H9 (cell line): ENCODE measurements at regions not wholly inside any gene's neighbourhood (a gene's known extent, or its start where the extent isn't known, plus 50 kb on each side); places are given as distances from the start of the nearest gene placed in this dataset.

Experiments
- DNase-seq: peaks from one replicate; pipeline ENCODE4 v3.0.0-alpha.2; 2017
- H2AFZ ChIP-seq: one replicate; pipeline ENCODE4 v1.6.1; 2013; ENCODE audit warnings: mild to moderate bottlenecking, low read length, control low read depth, moderate library complexity
- H2AK5ac ChIP-seq: 2 replicates; pipeline ENCODE4 v1.6.1; 2013; ENCODE audit warnings: low read length, control low read depth, mixed read lengths; ENCODE audit not compliant: insufficient read length
- H2BK120ac ChIP-seq: one replicate; pipeline ENCODE4 v1.6.1; 2013; ENCODE audit warnings: low read depth, mild to moderate bottlenecking, low read length, control low read depth, inconsistent platforms; ENCODE audit not compliant: poor library complexity, severe bottlenecking
- H2BK12ac ChIP-seq: 2 replicates; pipeline ENCODE4 v1.6.1; 2013; ENCODE audit warnings: low read length, control low read depth, mixed read lengths, low read depth; ENCODE audit not compliant: insufficient read length
- H2BK15ac ChIP-seq: 2 replicates; pipeline ENCODE4 v1.6.1; 2013; ENCODE audit warnings: low read depth, low read length, control low read depth
- H2BK20ac ChIP-seq: one replicate; pipeline ENCODE4 v1.6.1; 2013; ENCODE audit warnings: low read depth, mild to moderate bottlenecking, low read length, control low read depth, inconsistent platforms; ENCODE audit not compliant: poor library complexity, severe bottlenecking
- H2BK5ac ChIP-seq: 2 replicates; pipeline ENCODE4 v1.6.1; 2013; ENCODE audit warnings: low read length, control low read depth, mixed read lengths; ENCODE audit not compliant: insufficient read length
- H3K14ac ChIP-seq: 2 replicates; pipeline ENCODE4 v1.6.1; 2013; ENCODE audit warnings: low read length, control low read depth; ENCODE audit not compliant: insufficient read depth
- H3K18ac ChIP-seq: 2 replicates; pipeline ENCODE4 v1.6.1; 2013; ENCODE audit warnings: low read depth, mild to moderate bottlenecking, mixed read lengths, low read length, control low read depth; ENCODE audit not compliant: insufficient read length
- H3K23ac ChIP-seq: 2 replicates; pipeline ENCODE4 v1.6.1; 2013; ENCODE audit warnings: low read length, control low read depth, mixed read lengths, low read depth; ENCODE audit not compliant: insufficient read length
- H3K23me2 ChIP-seq: 2 replicates; pipeline ENCODE4 v1.6.1; 2013; ENCODE audit warnings: low read depth, mild to moderate bottlenecking, mixed read lengths, low read length, control low read depth; ENCODE audit not compliant: insufficient read length, poor library complexity, severe bottlenecking
- H3K27ac ChIP-seq: 2 replicates; pipeline ENCODE4 v1.5.1; 2013; ENCODE audit warnings: low read length, control low read depth, mixed read lengths, low read depth; ENCODE audit not compliant: insufficient read length
- H3K27me3 ChIP-seq: 2 replicates; pipeline ENCODE4 v1.6.1; 2013; ENCODE audit warnings: low read length, control low read depth, inconsistent platforms; ENCODE audit not compliant: insufficient read depth
- H3K4ac ChIP-seq: 2 replicates; pipeline ENCODE4 v1.6.1; 2013; ENCODE audit warnings: low read depth, mild to moderate bottlenecking, control low read depth, inconsistent platforms, low read length, moderate library complexity
- H3K4me1 ChIP-seq: 2 replicates; pipeline ENCODE4 v1.6.1; 2013; ENCODE audit warnings: low read length, control low read depth, inconsistent platforms; ENCODE audit not compliant: insufficient read depth
- H3K4me2 ChIP-seq: 2 replicates; pipeline ENCODE4 v1.6.1; 2013; ENCODE audit warnings: low read length, control low read depth, mixed read lengths; ENCODE audit not compliant: insufficient read length, insufficient read depth
- H3K56ac ChIP-seq: 2 replicates; pipeline ENCODE4 v1.6.1; 2013; ENCODE audit warnings: low read depth, mild to moderate bottlenecking, mixed read lengths, low read length, control low read depth; ENCODE audit not compliant: insufficient read length
- H3K79me1 ChIP-seq: 2 replicates; pipeline ENCODE4 v1.6.1; 2013; ENCODE audit warnings: low read depth, mild to moderate bottlenecking, moderate library complexity, low read length, control low read depth, inconsistent platforms; ENCODE audit not compliant: insufficient read depth, poor library complexity, severe bottlenecking
- H3K79me2 ChIP-seq: 2 replicates; pipeline ENCODE4 v1.6.1; 2013; ENCODE audit warnings: low read length, control low read depth, inconsistent platforms; ENCODE audit not compliant: insufficient read depth
- H3K9ac ChIP-seq: 2 replicates; pipeline ENCODE4 v1.6.1; 2013; ENCODE audit warnings: low read length, control low read depth, mixed read lengths; ENCODE audit not compliant: insufficient read length; ENCODE audit errors: extremely low read depth
- H3K9me3 ChIP-seq: one replicate; pipeline ENCODE4 v1.6.1; 2013; ENCODE audit warnings: low read depth, low read length, inconsistent platforms; ENCODE audit not compliant: control insufficient read depth
- H3T11ph ChIP-seq: one replicate; pipeline ENCODE4 v1.6.1; 2013; ENCODE audit warnings: mild to moderate bottlenecking, low read length, control low read depth, inconsistent platforms
- H4K20me1 ChIP-seq: one replicate; pipeline ENCODE4 v1.6.1; 2013; ENCODE audit not compliant: control insufficient read depth, insufficient read length, insufficient read depth
- H4K5ac ChIP-seq: 2 replicates; pipeline ENCODE4 v1.6.1; 2013; ENCODE audit warnings: low read depth, mild to moderate bottlenecking, mixed read lengths, low read length, control low read depth; ENCODE audit not compliant: insufficient read length
- H4K8ac ChIP-seq: replicated peaks from 2 replicates; pipeline ENCODE4 v1.6.1; 2013; ENCODE audit warnings: low read length, control low read depth, mixed read lengths, low read depth; ENCODE audit not compliant: insufficient read length
- H4K91ac ChIP-seq: 2 replicates; pipeline ENCODE4 v1.6.1; 2013; ENCODE audit warnings: low read depth, mild to moderate bottlenecking, moderate library complexity, mixed read lengths, low read length, control low read depth; ENCODE audit not compliant: insufficient read length
- H3K27ac Mint-ChIP-seq, 3 experiments: 2 replicates in 2 of 3; 3 replicates in 1 of 3; pipeline ENCODE4 v1.8.0; 2020 to 2021; ENCODE audit warnings: mixed read lengths in 3 of 3, mild to moderate bottlenecking in 1 of 3, moderate library complexity in 1 of 3
- H3K27me3 Mint-ChIP-seq: 2 replicates; pipeline ENCODE4 v1.8.0; 2021; ENCODE audit warnings: low read depth, mild to moderate bottlenecking, moderate library complexity, mixed read lengths
- H3K36me3 Mint-ChIP-seq, 3 experiments: 2 replicates in 2 of 3; 3 replicates in 1 of 3; pipeline ENCODE4 v1.8.0; 2020 to 2021; ENCODE audit warnings: low read depth in 3 of 3, mixed read lengths in 3 of 3; ENCODE audit not compliant: insufficient read depth in 1 of 3
- H3K4me1 Mint-ChIP-seq, 2 experiments: 2 replicates each; pipeline ENCODE4 v1.8.0; 2020; ENCODE audit warnings: mixed read lengths in 2 of 2
- H3K4me3 Mint-ChIP-seq, 2 experiments: 2 replicates in 1 of 2; 3 replicates in 1 of 2; pipeline ENCODE4 v1.8.0; 2020 to 2021; ENCODE audit warnings: mild to moderate bottlenecking in 2 of 2, mixed read lengths in 2 of 2, moderate library complexity in 1 of 2
- H3K9me3 Mint-ChIP-seq, 2 experiments: 2 replicates in 1 of 2; 3 replicates in 1 of 2; pipeline ENCODE4 v1.8.0; 2020; ENCODE audit warnings: mild to moderate bottlenecking in 2 of 2, mixed read lengths in 2 of 2, moderate library complexity in 1 of 2
- CTCF ChIP-seq: fragments of 200-600 bp; sonication (generic); conservative IDR thresholded peaks from 3 replicates; pipeline ENCODE4 v1.8.0; 2021; ENCODE audit warnings: antibody characterized with exemption, mild to moderate bottlenecking
- whole genome bisulfite sequencing: extraction: QIAGEN DNeasy Blood & Tissue Kit; methylation state at CpG from one replicate; pipeline ENCODE4 v1.1.7; 2013; ENCODE audit warnings: missing lambda C conversion rate, low lambda C conversion rate, mixed read lengths; ENCODE audit not compliant: insufficient read length; ENCODE audit errors: extremely low coverage; 5-methylcytosine and 5-hydroxymethylcytosine counted together

- no peak overlapping the region for H2BK15ac ChIP-seq
- no peak overlapping the region for H3T11ph ChIP-seq
- no peak overlapping the region for H3K56ac ChIP-seq
- DNase-seq: no peak
- H3K4me2 ChIP-seq: no peak overlapping the region
- Mint-ChIP-seq H3K9me3 (no peaks in the 10 kb centered on the region), H3K27ac (peak overlapping the region in 1 of 3 experiments; percentile 44; a peak in 1 of 7 replicates), H3K27me3 (no peaks in the 10 kb centered on the region), H3K4me1 (peaks cover 7 to 12% of the 10 kb centered on the region in 2 experiments), H3K36me3 (no peaks in the 10 kb centered on the region; a peak in 1 of 7 replicates), H3K4me3 (no peak overlapping the region)
- H2BK120ac ChIP-seq: no peak overlapping the region
- no peaks in the 10 kb centered on the region for H4K20me1 ChIP-seq
- no peak overlapping the region for H3K9ac ChIP-seq
- no peak overlapping the region for H2BK20ac ChIP-seq
- H3K14ac ChIP-seq: no peak overlapping the region
- H3K27ac ChIP-seq: no peak overlapping the region
- no peaks in the 10 kb centered on the region for H3K79me2 ChIP-seq
- no peak overlapping the region for H2BK12ac ChIP-seq
- H3K23me2 ChIP-seq: no peaks in the 10 kb centered on the region
- no peak overlapping the region for H4K5ac ChIP-seq
- no peaks in the 10 kb centered on the region for H3K79me1 ChIP-seq
- no peaks in the 10 kb centered on the region for H3K27me3 ChIP-seq
- no peak overlapping the region for H2AK5ac ChIP-seq
- WGBS: no CpG with 5 or more reads among the region's 5 CpGs
- no peaks in the 10 kb centered on the region for H3K9me3 ChIP-seq
- no peaks in the 10 kb centered on the region for H3K4me1 ChIP-seq
- H3K23ac ChIP-seq: no peak overlapping the region
- no peak overlapping the region for H2AFZ ChIP-seq
- H4K8ac ChIP-seq: no peak overlapping the region
- H2BK5ac ChIP-seq: no peak overlapping the region
- no peak overlapping the region for H3K18ac ChIP-seq
- no peak for TF ChIP-seq CTCF
- no peak overlapping the region for H3K4ac ChIP-seq
- no peak overlapping the region for H4K91ac ChIP-seq
These were observed 318.3 kb upstream of the ITGA1 start for GRCh38 chr5:52469420-52469819.
